Sigmoid colon (tissue), 4 donors: ENCODE measurements at regions not wholly inside any gene's neighbourhood (a gene's known extent, or its start where the extent isn't known, plus 50 kb on each side); places are given as distances from the start of the nearest gene placed in this dataset.

Source experiments
- EP300 ChIP-seq, 4 donors: sonication (generic); formaldehyde crosslinking; IDR thresholded peaks; one replicate each; pipeline ENCODE4 v1.6.1; 2017; ENCODE audit warnings: antibody characterized with exemption in 4 of 4
- POLR2A ChIP-seq, 2 donors: fragments of 450-650 bp; IDR thresholded peaks; one replicate each; pipeline ENCODE4 v1.6.1; 2016; ENCODE audit warnings: antibody characterized with exemption in 2 of 2, mild to moderate bottlenecking in 2 of 2, moderate library complexity in 2 of 2
- POLR2AphosphoS5 ChIP-seq, 4 donors: sonication (generic); formaldehyde crosslinking; IDR thresholded peaks; one replicate each; pipeline ENCODE4 v1.6.1; 2017; ENCODE audit warnings: antibody characterized with exemption in 4 of 4
- TF ChIP-seq, protein P1 (sequence below), 4 experiments: fragments of 450-650 bp in 3 of 4; fragments of 200-600 bp in 1 of 4; IDR thresholded peaks; one replicate each; pipeline ENCODE4 v1.5.1; 2016 to 2019; ENCODE audit warnings: antibody characterized with exemption in 4 of 4, mild to moderate bottlenecking in 3 of 4, moderate library complexity in 2 of 4

- TF ChIP-seq, protein P1, sequence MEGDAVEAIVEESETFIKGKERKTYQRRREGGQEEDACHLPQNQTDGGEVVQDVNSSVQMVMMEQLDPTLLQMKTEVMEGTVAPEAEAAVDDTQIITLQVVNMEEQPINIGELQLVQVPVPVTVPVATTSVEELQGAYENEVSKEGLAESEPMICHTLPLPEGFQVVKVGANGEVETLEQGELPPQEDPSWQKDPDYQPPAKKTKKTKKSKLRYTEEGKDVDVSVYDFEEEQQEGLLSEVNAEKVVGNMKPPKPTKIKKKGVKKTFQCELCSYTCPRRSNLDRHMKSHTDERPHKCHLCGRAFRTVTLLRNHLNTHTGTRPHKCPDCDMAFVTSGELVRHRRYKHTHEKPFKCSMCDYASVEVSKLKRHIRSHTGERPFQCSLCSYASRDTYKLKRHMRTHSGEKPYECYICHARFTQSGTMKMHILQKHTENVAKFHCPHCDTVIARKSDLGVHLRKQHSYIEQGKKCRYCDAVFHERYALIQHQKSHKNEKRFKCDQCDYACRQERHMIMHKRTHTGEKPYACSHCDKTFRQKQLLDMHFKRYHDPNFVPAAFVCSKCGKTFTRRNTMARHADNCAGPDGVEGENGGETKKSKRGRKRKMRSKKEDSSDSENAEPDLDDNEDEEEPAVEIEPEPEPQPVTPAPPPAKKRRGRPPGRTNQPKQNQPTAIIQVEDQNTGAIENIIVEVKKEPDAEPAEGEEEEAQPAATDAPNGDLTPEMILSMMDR (IDR thresholded peaks at IDR 0.05), result no peak
- TF ChIP-seq POLR2A (IDR thresholded peaks at IDR 0.05) (no peak), POLR2AphosphoS5 (IDR thresholded peaks at IDR 0.05) (no peak), EP300 (IDR thresholded peaks at IDR 0.05) (no peak)
These were observed 182.4 kb downstream of the BACH1 start for GRCh38 chr21:29481081-29481480.
